ENCODE measurements at regions not wholly inside any gene's neighbourhood (a gene's known extent, or its start where the extent isn't known, plus 50 kb on each side); places are given as distances from the start of the nearest gene placed in this dataset.

DNA sequence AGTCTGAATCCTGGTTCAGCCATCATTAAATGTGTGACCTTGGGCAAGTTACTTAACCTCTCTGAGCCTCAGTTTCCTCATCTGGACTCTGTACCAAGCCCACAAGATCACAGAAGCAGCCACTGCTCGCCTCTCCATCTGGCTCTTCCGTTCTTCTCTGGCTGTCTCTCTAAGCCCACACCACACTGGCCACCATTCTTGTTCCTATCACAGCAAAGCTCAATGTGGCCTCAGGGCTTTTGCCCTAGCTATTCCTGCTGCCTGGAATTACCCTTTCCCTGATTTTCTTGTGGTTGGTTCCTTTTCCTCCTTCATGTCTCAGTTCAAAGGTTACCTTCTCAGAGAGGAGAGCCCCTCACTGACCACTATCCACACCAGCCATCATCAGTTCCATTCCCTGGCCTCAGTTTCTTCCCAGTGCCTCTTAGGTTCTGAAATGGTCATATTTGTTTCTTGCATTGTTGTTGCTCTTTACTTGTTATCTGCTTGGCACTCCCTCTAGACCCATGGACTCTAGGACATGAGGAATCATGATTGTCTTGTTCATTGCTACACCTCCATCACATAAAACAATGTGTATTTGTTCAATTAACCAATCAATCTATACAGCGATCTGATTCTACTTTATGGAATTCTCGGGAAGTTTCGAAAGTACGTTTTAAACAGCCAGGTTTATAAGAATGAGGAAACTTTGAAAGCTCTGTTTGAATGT, 56.5 kb upstream of the PTPN1 start:
- TF ChIP-seq, protein P1, sequence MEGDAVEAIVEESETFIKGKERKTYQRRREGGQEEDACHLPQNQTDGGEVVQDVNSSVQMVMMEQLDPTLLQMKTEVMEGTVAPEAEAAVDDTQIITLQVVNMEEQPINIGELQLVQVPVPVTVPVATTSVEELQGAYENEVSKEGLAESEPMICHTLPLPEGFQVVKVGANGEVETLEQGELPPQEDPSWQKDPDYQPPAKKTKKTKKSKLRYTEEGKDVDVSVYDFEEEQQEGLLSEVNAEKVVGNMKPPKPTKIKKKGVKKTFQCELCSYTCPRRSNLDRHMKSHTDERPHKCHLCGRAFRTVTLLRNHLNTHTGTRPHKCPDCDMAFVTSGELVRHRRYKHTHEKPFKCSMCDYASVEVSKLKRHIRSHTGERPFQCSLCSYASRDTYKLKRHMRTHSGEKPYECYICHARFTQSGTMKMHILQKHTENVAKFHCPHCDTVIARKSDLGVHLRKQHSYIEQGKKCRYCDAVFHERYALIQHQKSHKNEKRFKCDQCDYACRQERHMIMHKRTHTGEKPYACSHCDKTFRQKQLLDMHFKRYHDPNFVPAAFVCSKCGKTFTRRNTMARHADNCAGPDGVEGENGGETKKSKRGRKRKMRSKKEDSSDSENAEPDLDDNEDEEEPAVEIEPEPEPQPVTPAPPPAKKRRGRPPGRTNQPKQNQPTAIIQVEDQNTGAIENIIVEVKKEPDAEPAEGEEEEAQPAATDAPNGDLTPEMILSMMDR (conservative IDR thresholded peaks at IDR 0.05) = no peak
- no peak for TF ChIP-seq ZFX (IDR thresholded peaks at IDR 0.05)
